GM19324 (cell line): ENCODE measurements at regions not wholly inside any gene's neighbourhood (a gene's known extent, or its start where the extent isn't known, plus 50 kb on each side); places are given as distances from the start of the nearest gene placed in this dataset.

ENCODE experiments used
- ATAC-seq: cut with Tn5 transposase; IDR thresholded peaks from one replicate; pipeline ENCODE4 v1.9.1; 2021; ENCODE audit warnings: mild to moderate bottlenecking, moderate library complexity; ENCODE audit not compliant: unreplicated experiment, low FRiP score

DNA sequence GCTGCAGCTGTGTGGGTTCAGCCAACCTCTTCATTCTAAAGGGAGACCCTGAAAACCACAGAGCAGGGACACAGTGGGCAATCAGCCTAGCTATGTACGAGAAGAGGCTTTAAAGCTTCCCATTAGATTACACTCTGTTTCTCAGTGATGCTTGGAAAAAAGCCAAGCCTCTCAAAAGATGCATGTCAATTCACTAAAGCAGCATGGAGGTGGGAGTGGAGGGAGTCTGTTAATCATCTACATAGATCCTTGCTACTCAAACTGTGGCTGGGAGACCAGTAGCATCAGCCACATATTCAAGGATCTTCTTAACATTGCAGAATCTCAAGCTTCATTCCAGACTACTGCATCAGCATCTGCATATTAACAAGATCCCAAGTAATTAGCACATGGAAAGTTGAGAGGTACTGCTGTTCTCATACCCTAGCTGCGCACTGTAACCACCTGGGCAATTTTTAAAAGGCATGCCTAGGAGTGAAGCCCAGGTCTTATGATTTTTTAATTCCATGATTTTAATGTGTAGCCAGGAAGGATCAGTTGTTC, 305.9 kb downstream of the PMP22 start:
- no peak for ATAC-seq

GRCh38 chr17:14953405-14953804, 311.7 kb downstream of the PMP22 start:
- ATAC-seq = no peak

GRCh38 chr17:14950686-14951085, 314.4 kb downstream of the PMP22 start:
- no peak for ATAC-seq

GRCh38 chr17:14950216-14950615, 314.9 kb downstream of the PMP22 start:
- no peak for ATAC-seq

DNA sequence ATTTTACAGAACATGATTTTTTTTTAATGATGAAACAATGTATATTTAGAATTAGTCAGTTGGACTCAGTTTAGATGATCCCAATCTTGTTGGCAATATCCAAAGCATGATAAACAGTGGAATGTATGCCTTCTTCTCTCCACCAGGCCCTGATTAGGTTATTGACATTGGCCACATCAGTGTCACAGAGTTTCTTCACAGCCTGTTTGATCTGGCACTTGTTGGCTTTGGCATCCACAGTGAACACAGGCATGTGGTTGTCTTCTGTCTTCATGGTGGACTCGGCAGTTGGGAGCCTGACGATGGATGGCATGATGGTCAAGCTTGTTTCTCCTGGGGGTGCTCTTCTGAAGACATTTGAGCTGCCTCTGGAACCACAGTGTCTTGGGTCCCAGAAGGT, 317.5 kb downstream of the PMP22 start:
- ATAC-seq = no peak

- ATAC-seq = no peak
Observed at GRCh38 chr17:14946481-14946880, 318.6 kb downstream of the PMP22 start.

DNA sequence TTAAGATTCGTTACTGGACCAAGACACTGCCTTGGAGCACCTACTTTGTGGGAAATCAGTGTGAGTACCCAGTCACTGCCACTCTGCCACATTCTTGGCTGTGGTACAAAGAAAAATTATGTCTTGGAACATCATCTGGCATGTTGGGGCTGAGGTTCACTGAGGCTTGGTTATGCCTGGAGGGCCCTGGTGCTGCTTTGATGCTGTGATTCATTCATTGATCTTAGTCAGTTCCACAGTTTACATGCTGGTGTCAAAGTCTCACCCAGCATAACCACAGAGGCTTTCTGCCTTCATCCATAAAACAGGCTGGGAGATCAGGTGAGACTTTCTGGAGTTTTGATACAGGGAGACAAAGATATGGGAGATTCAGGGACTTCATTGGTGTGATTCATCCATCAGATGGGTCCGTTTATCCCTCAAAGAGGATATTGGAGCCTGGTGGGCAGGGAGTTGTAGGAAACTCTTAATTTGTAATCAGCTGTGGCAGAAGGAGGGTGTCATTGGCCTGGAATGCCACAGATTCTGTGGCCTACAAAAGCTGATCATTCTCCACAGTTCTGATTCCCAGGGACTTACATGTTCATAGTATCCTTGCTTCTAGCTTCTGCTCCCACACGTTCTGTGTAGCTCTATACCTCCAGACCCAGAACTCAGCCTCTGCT, 322.5 kb downstream of the PMP22 start:
- no peak for ATAC-seq

- ATAC-seq = no peak
Observed at GRCh38 chr17:14940938-14941265, 324.2 kb downstream of the PMP22 start.

DNA sequence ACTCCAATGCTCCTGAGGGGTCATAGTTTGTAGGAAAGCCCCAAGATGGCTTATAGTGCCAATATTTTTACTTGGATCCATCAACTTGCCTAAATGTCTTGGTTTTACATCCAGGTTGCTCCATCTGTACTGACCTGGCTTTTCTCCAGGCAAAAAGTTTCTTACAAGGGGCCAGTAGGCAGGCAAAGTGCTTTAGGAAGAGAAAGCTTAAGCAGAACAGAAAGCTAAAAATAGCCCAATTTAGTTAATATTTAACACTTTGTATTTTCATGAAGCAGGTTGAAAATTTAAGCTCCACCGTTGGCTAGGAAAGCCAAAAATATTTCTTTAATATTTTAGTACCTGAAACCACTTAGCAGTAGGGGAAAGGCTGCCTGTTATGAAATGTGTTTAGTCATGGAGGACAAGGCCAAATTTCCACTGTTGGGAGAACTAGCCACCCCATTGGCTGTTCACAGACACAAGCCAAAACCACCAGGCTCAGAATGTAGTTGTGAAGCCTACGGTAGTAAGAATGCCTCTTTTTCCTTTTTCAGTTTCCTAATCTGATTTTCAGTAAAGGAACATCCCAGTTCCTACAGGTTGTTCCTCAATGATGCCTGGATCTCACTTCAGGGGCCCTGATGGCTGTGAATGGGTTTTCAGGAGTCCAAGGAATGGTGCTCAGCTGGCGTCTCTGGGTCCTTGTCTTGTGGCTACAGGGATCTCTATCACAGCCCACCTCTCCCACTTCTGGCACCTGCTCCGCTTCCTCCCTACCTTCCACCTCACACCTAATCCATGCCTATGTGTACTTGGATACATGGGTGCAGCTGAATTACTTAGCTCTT, 324.8 kb downstream of the PMP22 start:
- ATAC-seq = no peak

- ATAC-seq = no peak
Observed at GRCh38 chr17:14935845-14936485, 329.2 kb downstream of the PMP22 start.

- ATAC-seq = no peak
Observed at GRCh38 chr17:14935139-14935841, 329.8 kb downstream of the PMP22 start.

- no peak for ATAC-seq
Observed at GRCh38 chr17:14933676-14934075, 331.4 kb downstream of the PMP22 start.

DNA sequence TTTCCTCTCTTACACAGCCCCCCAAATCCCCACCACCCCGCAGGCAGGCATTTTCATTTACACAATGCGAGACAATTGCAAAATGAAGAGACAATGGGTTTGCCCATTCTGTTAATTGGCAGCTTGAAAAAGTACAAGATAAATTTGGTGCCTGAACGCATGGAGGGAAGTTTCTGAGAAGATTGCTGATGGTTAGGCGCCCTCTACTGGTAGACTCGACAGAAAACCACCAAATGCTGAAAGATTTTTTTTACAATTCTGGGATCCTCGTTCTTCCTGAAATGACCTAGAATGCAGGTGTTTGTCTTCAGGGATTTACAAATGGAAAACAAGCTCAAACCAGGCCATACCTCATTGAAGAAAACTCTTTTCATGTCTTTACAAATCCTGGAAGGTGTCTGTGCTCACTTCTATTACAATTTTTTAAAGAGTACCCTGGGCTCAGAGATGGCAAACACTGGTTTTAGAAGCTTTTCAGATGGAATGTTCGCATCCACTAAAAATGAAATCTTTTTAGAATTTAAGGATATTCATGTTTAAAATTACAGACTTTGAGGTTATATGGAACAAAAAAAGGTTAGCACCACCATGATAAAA, 338.5 kb downstream of the PMP22 start:
- ATAC-seq = no peak

- ATAC-seq = no peak
Observed at GRCh38 chr17:14926073-14926472, 339.1 kb downstream of the PMP22 start.

DNA sequence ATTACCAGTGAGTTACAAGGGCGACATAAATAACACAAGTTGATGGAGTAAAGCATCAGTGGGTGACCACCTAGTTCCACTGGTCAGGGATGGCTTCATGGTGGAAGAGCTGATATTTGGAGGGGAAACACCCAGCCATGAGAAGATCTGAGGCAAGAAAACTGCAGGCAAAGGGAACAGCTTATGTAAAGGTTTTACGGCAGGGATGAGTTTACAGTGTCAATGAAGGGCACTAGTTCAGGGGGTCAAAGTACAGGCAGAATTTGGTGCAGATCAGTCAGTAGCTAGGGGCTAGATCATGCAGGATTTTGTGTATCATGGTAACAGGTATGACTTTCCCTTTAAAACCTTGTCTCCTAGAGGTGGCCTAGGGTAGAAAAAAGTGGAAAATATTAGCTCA, 339.6 kb downstream of the PMP22 start:
- no peak for ATAC-seq

GRCh38 chr17:14923981-14924380, 341.1 kb downstream of the PMP22 start:
- ATAC-seq = no peak

GRCh38 chr17:14922411-14922810, 342.7 kb downstream of the PMP22 start:
- ATAC-seq = no peak

DNA sequence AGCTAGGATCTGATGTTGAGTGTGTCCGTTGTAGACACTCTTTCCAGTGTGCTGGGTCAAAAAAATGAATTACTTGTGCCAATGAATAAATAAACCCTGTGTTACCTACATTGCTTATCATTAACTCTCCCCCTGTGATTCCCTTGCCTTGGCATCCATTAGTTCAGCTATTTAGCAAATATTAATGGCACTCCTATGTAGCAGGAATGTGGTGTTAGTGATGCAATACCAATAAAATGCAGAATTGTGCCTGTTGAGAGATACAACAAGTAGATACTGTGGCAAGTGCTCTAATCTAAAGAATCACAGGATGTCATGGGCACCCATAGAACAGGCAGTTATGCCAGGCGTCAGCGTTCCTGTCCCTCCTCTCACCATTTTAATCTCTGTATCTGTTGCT, 343.2 kb downstream of the PMP22 start:
- no peak for ATAC-seq

- no peak for ATAC-seq
Observed at GRCh38 chr17:14919631-14920213, 345.4 kb downstream of the PMP22 start.

DNA sequence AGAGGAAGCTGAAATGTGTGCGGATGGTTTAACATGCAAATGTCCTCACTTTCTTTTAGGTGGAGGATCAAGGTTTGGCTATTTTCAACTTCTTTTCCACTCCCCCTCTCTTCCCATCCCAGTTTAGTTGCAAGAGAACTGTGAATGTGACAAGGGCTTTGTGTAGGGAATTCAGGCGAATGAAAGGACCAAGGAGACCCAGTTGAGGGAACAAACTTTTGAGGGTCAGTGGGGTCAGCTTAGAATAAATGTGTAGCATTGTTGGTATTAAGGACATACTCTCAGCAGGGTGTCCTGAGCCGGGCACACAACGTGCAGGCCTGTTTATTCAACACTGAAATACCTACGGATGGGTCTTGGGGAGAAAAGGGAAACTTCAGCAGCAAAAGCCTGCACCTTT, 346.0 kb downstream of the PMP22 start:
- ATAC-seq = no peak
